ENCODE measurements at regions not wholly inside any gene's neighbourhood (a gene's known extent, or its start where the extent isn't known, plus 50 kb on each side); places are given as distances from the start of the nearest gene placed in this dataset.
A peak's percentile ranks its signal among the peaks of the same experiment; 100 is the strongest.

GRCh38 chr4:160141206-160141605, 1038.3 kb downstream of the RAPGEF2 start:
- no peak for DNase-seq (ENCODE audit: low spot score in 2 of 2)
- ATAC-seq = no peak
- peaks cover 9 to 14% of the 10 kb centered on the region in 2 donors for H3K9me3 Mint-ChIP-seq
- H3K36me3 Mint-ChIP-seq = peaks cover 0 to 4% of the 10 kb centered on the region in 2 donors
- H3K27ac Mint-ChIP-seq = no peak overlapping the region

- Mint-ChIP-seq H3K36me3 (peaks cover 0 to 4% of the 10 kb centered on the region in 2 donors), H3K27ac (no peak overlapping the region), H3K9me3 (peaks cover 9 to 14% of the 10 kb centered on the region in 2 donors)
- DNase-seq (ENCODE audit: low spot score in 2 of 2) = no peak
- ATAC-seq = no peak
Observed at GRCh38 chr4:160142579-160142978, 1039.7 kb downstream of the RAPGEF2 start.

GRCh38 chr4:160143574-160143973, 1040.7 kb downstream of the RAPGEF2 start:
- H3K36me3 Mint-ChIP-seq = peaks cover 0 to 4% of the 10 kb centered on the region in 2 donors
- ATAC-seq (no peak), DNase-seq (ENCODE audit: low spot score in 2 of 2) (no peak)
- no peak overlapping the region for H3K27ac Mint-ChIP-seq
- peaks cover 7 to 12% of the 10 kb centered on the region in 2 donors for H3K9me3 Mint-ChIP-seq

GRCh38 chr4:160159457-160159856, 1056.6 kb downstream of the RAPGEF2 start:
- ATAC-seq = no peak
- Mint-ChIP-seq H3K36me3 (no peaks in the 10 kb centered on the region), H3K27ac (no peak overlapping the region), H3K9me3 (no peaks in the 10 kb centered on the region)
- no peak for DNase-seq (ENCODE audit: low spot score in 2 of 2)

GRCh38 chr4:160161026-160161425, 1058.1 kb downstream of the RAPGEF2 start:
- Mint-ChIP-seq H3K36me3 (no peaks in the 10 kb centered on the region), H3K9me3 (peaks cover 5 to 7% of the 10 kb centered on the region in 2 donors)

GRCh38 chr4:160175064-160175643, 1072.3 kb downstream of the RAPGEF2 start:
- DNase-seq (ENCODE audit: low spot score in 2 of 2) (no peak), ATAC-seq (no peak)
- no peaks in the 10 kb centered on the region for H3K36me3 Mint-ChIP-seq
- peaks cover 11 to 24% of the 10 kb centered on the region in 2 donors for H3K9me3 Mint-ChIP-seq
- no peak overlapping the region for H3K27ac Mint-ChIP-seq

More at GRCh38 chr4:160161026-160161425, 1058.1 kb downstream of the RAPGEF2 start:
- no peak overlapping the region for H3K27ac Mint-ChIP-seq
- no peak for ATAC-seq
- no peak for DNase-seq (ENCODE audit: low spot score in 2 of 2)

- no peak for DNase-seq (ENCODE audit: low spot score in 2 of 2)
- ATAC-seq = no peak
- peaks cover 9 to 15% of the 10 kb centered on the region in 2 donors for H3K9me3 Mint-ChIP-seq
- no peak overlapping the region for H3K27ac Mint-ChIP-seq
- H3K36me3 Mint-ChIP-seq = no peaks in the 10 kb centered on the region
Observed at GRCh38 chr4:160180211-160180610, 1077.3 kb downstream of the RAPGEF2 start.

GRCh38 chr4:160182727-160183126, 1079.8 kb downstream of the RAPGEF2 start:
- DNase-seq (ENCODE audit: low spot score in 2 of 2) (no peak), ATAC-seq (no peak)
- Mint-ChIP-seq H3K9me3 (peaks cover 12 to 20% of the 10 kb centered on the region in 2 donors), H3K36me3 (no peaks in the 10 kb centered on the region), H3K27ac (no peak overlapping the region)

- no peak for ATAC-seq
Observed at GRCh38 chr4:160184884-160185283, 1082.0 kb downstream of the RAPGEF2 start.

GRCh38 chr4:160193787-160194186, 1090.9 kb downstream of the RAPGEF2 start:
- Mint-ChIP-seq H3K9me3 (peaks cover 6 to 7% of the 10 kb centered on the region in 2 donors), H3K27ac (no peak overlapping the region), H3K36me3 (no peaks in the 10 kb centered on the region)
- no peak for ATAC-seq
- DNase-seq (ENCODE audit: low spot score in 2 of 2) = no peak

More at GRCh38 chr4:160184884-160185283, 1082.0 kb downstream of the RAPGEF2 start:
- Mint-ChIP-seq H3K36me3 (no peaks in the 10 kb centered on the region), H3K9me3 (peaks cover 12 to 23% of the 10 kb centered on the region in 2 donors), H3K27ac (no peak overlapping the region)
- DNase-seq (ENCODE audit: low spot score in 2 of 2) = no peak

- peaks cover 9 to 12% of the 10 kb centered on the region in 2 donors for H3K9me3 Mint-ChIP-seq
- no peaks in the 10 kb centered on the region for H3K36me3 Mint-ChIP-seq
- no peak for DNase-seq (ENCODE audit: low spot score in 2 of 2)
- no peak overlapping the region for H3K27ac Mint-ChIP-seq
- no peak for ATAC-seq
Observed at GRCh38 chr4:160194716-160195115, 1091.8 kb downstream of the RAPGEF2 start.

GRCh38 chr4:160202802-160203201, 1099.9 kb downstream of the RAPGEF2 start:
- Mint-ChIP-seq H3K27ac (no peak overlapping the region), H3K36me3 (no peaks in the 10 kb centered on the region), H3K9me3 (peaks cover 17 to 25% of the 10 kb centered on the region in 2 donors)
- peak in 1 of 2 donors; percentile 87 for ATAC-seq
- no peak for DNase-seq (ENCODE audit: low spot score in 2 of 2)

- H3K36me3 Mint-ChIP-seq = no peaks in the 10 kb centered on the region
- ATAC-seq (no peak), DNase-seq (ENCODE audit: low spot score in 2 of 2) (no peak)
- peaks cover 15 to 28% of the 10 kb centered on the region in 2 donors for H3K9me3 Mint-ChIP-seq
- no peak overlapping the region for H3K27ac Mint-ChIP-seq
Observed at GRCh38 chr4:160212078-160212477, 1109.2 kb downstream of the RAPGEF2 start.

- Mint-ChIP-seq H3K27ac (no peak overlapping the region), H3K36me3 (no peaks in the 10 kb centered on the region), H3K9me3 (peaks cover 24 to 35% of the 10 kb centered on the region in 2 donors)
- DNase-seq (ENCODE audit: low spot score in 2 of 2) (no peak), ATAC-seq (no peak)
Observed at GRCh38 chr4:160213366-160213765, 1110.5 kb downstream of the RAPGEF2 start.

GRCh38 chr4:160217352-160217751, 1114.5 kb downstream of the RAPGEF2 start:
- Mint-ChIP-seq H3K27ac (no peak overlapping the region), H3K9me3 (peaks cover 32 to 42% of the 10 kb centered on the region in 2 donors), H3K36me3 (no peaks in the 10 kb centered on the region)
- DNase-seq (ENCODE audit: low spot score in 2 of 2) = no peak
- ATAC-seq = no peak

- Mint-ChIP-seq H3K9me3 (peaks cover 21 to 26% of the 10 kb centered on the region in 2 donors), H3K27ac (no peak overlapping the region), H3K36me3 (no peaks in the 10 kb centered on the region)
- ATAC-seq (no peak), DNase-seq (ENCODE audit: low spot score in 2 of 2) (no peak)
Observed at GRCh38 chr4:160224049-160224448, 1121.2 kb downstream of the RAPGEF2 start.

GRCh38 chr4:160233141-160233540, 1130.3 kb downstream of the RAPGEF2 start:
- peaks cover 15 to 24% of the 10 kb centered on the region in 2 donors for H3K9me3 Mint-ChIP-seq
- no peak overlapping the region for H3K27ac Mint-ChIP-seq
- DNase-seq (ENCODE audit: low spot score in 2 of 2) = no peak
- ATAC-seq = no peak
- H3K36me3 Mint-ChIP-seq = no peaks in the 10 kb centered on the region

- DNase-seq (ENCODE audit: low spot score in 2 of 2) = no peak
- H3K27ac Mint-ChIP-seq = no peak overlapping the region
- no peaks in the 10 kb centered on the region for H3K36me3 Mint-ChIP-seq
- H3K9me3 Mint-ChIP-seq = peaks cover 15 to 26% of the 10 kb centered on the region in 2 donors
- ATAC-seq = no peak
Observed at GRCh38 chr4:160235285-160235684, 1132.4 kb downstream of the RAPGEF2 start.
